ENCODE measurements at regions not wholly inside any gene's neighbourhood (a gene's known extent, or its start where the extent isn't known, plus 50 kb on each side); places are given as distances from the start of the nearest gene placed in this dataset.

DNA sequence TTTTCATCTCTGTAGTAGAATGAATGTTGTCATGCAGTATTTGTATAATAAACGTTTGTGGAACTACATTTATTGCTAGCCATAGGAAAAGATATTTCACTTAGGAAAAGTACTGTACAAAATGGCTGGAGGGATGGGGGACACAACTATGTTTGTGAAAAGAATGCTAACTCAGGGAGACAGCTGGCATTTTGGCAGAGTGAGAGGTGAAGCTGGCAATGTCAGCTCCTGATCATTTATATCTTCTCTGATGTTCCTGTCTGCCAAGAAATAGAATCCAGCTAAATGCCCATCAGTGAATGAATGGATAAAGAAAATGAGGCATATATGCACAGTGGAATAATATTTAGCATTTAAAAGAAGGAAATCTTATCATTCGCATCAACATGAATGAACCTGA lies 313.0 kb upstream of the IRAK1BP1 start:
- no peak for TF ChIP-seq EZH2 (IDR thresholded peaks at IDR 0.05; ENCODE audit: borderline replicate concordance, low read depth, low read length, poor library complexity, severe bottlenecking)
- TF ChIP-seq, protein P1, sequence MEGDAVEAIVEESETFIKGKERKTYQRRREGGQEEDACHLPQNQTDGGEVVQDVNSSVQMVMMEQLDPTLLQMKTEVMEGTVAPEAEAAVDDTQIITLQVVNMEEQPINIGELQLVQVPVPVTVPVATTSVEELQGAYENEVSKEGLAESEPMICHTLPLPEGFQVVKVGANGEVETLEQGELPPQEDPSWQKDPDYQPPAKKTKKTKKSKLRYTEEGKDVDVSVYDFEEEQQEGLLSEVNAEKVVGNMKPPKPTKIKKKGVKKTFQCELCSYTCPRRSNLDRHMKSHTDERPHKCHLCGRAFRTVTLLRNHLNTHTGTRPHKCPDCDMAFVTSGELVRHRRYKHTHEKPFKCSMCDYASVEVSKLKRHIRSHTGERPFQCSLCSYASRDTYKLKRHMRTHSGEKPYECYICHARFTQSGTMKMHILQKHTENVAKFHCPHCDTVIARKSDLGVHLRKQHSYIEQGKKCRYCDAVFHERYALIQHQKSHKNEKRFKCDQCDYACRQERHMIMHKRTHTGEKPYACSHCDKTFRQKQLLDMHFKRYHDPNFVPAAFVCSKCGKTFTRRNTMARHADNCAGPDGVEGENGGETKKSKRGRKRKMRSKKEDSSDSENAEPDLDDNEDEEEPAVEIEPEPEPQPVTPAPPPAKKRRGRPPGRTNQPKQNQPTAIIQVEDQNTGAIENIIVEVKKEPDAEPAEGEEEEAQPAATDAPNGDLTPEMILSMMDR (conservative IDR thresholded peaks at IDR 0.05; ENCODE audit: low read depth, low read length), result no peak
